Omental fat pad (tissue), 3 donors: ENCODE measurements at regions not wholly inside any gene's neighbourhood (a gene's known extent, or its start where the extent isn't known, plus 50 kb on each side); places are given as distances from the start of the nearest gene placed in this dataset.

Source experiments
- ATAC-seq: fragments of 150-250 bp; one replicate; pipeline ENCODE4 v1.9.1; 2016; ENCODE audit warnings: mild to moderate bottlenecking, moderate library complexity; ENCODE audit not compliant: low FRiP score
- DNase-seq: peaks from one replicate; pipeline ENCODE4 v3.0.0-alpha.2; 2019; ENCODE audit warnings: low spot score
- TF ChIP-seq, protein P1 (sequence below), 3 donors: fragments of 450-650 bp; IDR thresholded peaks; one replicate each; pipeline ENCODE4 v1.5.1; 2016 to 2017; ENCODE audit warnings: antibody characterized with exemption in 3 of 3, mild to moderate bottlenecking in 3 of 3, moderate library complexity in 2 of 3

DNA sequence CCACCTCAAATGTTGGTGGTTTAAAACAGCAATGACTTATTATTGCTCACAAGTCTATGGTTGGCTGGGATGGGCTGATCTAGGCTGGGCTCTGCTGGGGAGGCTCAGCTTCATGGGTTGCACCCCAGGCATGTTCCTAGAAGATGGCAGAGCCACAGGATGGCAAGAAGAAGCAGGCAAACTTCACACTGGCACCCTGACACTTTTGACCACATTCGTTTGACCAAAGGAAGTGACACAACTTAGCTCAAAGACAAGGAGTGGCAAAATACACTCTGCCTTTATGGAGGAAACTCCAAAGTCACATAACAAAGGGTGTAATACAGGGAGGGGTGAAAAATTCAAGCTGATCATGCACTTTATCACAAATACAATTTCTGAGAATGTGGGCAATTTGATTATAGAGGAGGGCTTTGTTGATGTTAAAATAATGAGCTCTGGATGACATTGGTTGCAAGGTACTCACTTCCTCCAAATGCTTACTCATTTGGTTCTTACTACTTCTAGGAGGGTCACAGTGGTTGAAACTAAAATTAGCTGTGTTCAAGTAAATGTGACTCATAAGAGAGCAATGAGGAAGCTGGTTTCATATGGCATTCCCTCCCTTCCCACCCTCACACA, 249.2 kb upstream of the RPS6KA3 start:
- TF ChIP-seq, protein P1, sequence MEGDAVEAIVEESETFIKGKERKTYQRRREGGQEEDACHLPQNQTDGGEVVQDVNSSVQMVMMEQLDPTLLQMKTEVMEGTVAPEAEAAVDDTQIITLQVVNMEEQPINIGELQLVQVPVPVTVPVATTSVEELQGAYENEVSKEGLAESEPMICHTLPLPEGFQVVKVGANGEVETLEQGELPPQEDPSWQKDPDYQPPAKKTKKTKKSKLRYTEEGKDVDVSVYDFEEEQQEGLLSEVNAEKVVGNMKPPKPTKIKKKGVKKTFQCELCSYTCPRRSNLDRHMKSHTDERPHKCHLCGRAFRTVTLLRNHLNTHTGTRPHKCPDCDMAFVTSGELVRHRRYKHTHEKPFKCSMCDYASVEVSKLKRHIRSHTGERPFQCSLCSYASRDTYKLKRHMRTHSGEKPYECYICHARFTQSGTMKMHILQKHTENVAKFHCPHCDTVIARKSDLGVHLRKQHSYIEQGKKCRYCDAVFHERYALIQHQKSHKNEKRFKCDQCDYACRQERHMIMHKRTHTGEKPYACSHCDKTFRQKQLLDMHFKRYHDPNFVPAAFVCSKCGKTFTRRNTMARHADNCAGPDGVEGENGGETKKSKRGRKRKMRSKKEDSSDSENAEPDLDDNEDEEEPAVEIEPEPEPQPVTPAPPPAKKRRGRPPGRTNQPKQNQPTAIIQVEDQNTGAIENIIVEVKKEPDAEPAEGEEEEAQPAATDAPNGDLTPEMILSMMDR (IDR thresholded peaks at IDR 0.05): no peak
- no peak for DNase-seq
- ATAC-seq: peak; percentile 24

DNA sequence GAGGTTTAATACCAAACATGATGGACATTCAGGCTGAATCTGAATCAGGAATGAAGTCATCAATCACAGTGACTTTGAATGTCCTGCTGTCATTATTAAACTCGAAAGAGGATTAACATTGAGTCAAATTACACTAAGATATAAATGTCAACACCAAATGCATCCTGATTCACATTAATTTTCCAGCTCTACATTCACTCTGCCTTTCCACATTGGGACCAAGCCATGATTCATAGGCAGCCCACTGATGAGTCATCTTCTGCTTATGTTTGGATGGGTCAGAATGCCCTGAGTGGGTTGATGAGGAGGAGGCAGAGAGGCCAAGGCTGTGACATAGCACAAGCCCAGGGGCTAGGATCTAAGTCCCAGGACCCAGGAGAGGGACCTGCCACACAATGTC, 247.6 kb upstream of the RPS6KA3 start:
- peak; percentile 70 for ATAC-seq
- TF ChIP-seq, protein P1 (IDR thresholded peaks at IDR 0.05): no peak
- no peak for DNase-seq

DNA sequence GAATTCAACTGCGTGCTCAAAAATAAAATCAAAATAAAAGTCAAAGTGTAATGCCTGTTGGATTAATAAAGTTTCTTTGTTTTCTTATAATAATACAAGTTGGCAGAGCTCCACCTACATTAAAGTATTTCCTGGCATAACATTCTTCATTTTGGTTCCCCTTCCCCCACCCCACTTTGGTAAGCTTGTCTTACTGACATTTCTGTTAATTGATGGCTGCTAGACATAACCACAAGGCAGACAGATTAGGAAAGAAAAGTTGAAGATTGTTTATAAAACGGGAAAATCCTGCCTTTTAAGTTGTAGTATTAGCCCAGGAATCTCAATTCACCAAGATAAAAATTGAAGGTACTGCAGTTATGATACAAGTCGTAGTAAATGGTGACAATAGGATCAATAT, 246.5 kb upstream of the RPS6KA3 start:
- DNase-seq (no peak), ATAC-seq (no peak)
- TF ChIP-seq, protein P1 (IDR thresholded peaks at IDR 0.05): no peak

DNA sequence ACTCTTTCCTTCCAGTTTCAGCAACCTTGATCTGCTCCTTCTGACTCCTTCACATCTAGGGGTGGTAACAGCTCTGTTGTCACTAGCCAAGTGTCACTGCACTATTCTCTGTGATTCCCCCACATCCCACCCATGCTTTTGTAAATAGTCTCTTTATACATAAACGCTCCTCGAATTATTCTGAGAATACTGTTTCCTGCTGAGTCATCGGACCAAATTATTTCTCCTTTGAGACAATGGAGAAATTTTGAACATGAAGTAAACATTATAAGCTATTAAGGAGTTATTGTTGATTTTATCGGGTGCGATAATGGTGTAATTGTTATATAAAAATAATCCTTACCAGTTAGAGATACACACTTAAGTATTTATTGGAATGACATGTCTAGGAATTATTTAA, 245.1 kb upstream of the RPS6KA3 start:
- DNase-seq (no peak), ATAC-seq (no peak)
- TF ChIP-seq, protein P1 (IDR thresholded peaks at IDR 0.05): no peak

DNA sequence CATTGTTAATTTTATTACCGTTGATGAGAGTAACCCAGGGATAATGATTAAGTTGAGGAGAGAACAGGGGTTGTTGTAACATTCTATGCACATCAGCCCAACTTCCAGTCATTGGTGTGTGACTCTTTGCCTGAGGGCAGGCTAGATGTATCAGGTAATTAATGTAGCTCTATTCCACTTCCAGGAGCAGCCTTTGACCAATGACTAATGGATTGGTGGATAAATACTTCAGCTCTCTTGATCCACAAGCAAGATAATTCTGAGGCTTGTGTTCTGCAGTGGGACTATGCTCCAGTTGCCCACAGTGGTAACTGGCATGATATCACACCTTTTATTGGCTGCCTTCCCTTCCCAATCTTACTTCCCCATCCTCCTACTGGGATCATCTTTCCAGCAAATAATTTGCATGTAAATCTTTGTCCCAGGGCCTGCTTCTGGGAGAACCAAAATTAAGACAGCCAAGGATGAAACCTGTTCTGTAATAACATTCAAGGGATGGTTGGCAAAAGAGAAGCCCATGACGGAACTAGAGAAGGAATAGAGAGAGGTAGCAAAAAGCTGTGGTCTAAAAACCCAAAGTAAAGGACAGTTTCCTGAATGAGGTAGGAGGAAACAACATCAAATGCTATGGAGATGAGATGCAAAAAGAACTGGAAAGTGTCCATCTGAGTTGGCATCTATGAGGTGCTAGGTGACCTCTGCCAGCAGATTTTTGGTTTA, 241.4 kb upstream of the RPS6KA3 start:
- ATAC-seq (no peak), DNase-seq (no peak)
- TF ChIP-seq, protein P1 (IDR thresholded peaks at IDR 0.05): no peak

DNA sequence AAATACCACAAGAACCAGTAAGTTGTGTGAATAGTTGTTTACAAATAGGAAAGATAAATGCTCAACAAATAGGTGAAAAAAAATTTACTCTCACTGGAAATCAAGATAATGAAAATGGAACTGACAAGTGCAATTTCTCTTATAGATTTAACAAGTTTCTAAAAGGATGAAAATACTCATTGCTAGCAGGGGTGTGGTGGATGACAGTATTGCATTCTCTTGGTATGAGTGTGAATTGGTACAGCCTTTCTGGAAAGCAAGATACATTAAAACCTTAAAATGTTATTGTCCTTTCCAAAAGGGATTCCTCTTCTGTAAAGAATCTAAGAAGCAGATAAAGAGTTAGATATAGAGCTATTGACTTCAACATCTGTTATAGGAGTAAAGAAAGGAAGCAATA, 240.0 kb upstream of the RPS6KA3 start:
- DNase-seq (no peak), ATAC-seq (no peak)
- TF ChIP-seq, protein P1 (IDR thresholded peaks at IDR 0.05): no peak

DNA sequence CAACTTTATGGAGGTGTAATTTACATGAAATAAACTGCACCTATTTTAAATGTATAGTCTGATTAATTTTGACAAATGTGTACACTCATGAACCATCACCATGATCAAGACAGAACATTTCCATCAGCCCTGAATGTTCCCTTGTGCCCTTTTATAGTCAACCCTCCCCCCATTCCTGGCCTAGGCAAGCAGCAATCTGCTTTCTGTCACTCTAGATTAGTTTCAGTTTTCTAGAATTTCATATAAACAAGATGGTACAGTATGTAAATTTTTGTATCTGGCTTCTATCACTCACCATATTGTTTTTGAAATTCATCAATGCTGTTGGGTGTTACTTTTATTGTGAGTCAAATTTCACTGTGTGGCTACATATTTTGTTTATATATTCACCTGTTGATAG, 234.2 kb upstream of the RPS6KA3 start:
- DNase-seq (no peak), ATAC-seq (no peak)
- TF ChIP-seq, protein P1 (IDR thresholded peaks at IDR 0.05): no peak
